Thyroid gland (tissue), 4 donors: ENCODE measurements at regions not wholly inside any gene's neighbourhood (a gene's known extent, or its start where the extent isn't known, plus 50 kb on each side); places are given as distances from the start of the nearest gene placed in this dataset.

Source experiments
- CTCF ChIP-seq, 6 experiments: fragments of 200-600 bp in 3 of 6; fragments of 450-650 bp in 3 of 6; sonication (generic) in 3 of 6; IDR thresholded peaks; one replicate each; pipeline ENCODE4 v1.5.1; 2016 to 2019; ENCODE audit warnings: antibody characterized with exemption in 6 of 6, mild to moderate bottlenecking in 2 of 6, inconsistent platforms in 1 of 6, moderate library complexity in 1 of 6
- POLR2A ChIP-seq, 2 donors: fragments of 450-650 bp; IDR thresholded peaks; one replicate each; pipeline ENCODE4 v1.6.1; 2017; ENCODE audit warnings: antibody characterized with exemption in 2 of 2, mild to moderate bottlenecking in 2 of 2, moderate library complexity in 1 of 2

- TF ChIP-seq CTCF (IDR thresholded peaks at IDR 0.05) = no peak
- no peak for TF ChIP-seq POLR2A (IDR thresholded peaks at IDR 0.05)
Measured at GRCh38 chr12:46609273-46609623, 216.5 kb downstream of the SLC38A4 start.
